NCI-H526 (cell line): ENCODE measurements at regions not wholly inside any gene's neighbourhood (a gene's known extent, or its start where the extent isn't known, plus 50 kb on each side); places are given as distances from the start of the nearest gene placed in this dataset.

Experiments used
- DNase-seq, 2 experiments: peaks; one replicate each; lab custom pipeline; 2025; lab: John Stamatoyannopoulos, UW

DNA sequence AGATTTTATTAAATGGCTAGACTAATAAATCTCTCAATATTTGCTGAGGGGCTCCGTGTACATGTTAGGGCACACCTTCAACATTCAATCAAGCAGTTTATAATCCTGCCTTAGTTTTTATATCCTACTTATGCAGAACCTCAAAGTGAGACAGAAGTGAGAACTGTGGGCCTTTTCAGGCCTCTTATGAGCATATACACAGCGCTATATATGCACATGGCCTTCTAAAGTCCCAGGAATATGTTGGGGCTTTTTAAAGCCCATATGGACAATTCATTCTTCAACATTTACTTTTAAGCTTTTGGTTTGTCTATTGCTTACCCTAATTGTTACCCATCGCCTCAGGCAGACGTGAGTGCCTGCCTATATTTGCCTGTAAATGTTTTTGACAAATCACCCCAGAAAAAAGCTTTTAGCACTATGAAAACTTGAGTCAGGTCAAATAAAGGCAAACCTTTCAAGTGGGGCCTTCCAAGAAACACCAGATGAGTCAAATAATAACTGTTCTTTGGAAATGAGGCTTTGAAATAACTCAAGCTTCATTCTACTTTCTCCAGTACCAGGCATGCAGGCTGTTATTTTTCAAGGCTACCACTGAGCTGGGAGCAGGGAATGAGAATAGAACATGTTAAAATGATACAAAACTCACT lies 58.2 kb downstream of the ESM1 start:
- no peak for DNase-seq

DNA sequence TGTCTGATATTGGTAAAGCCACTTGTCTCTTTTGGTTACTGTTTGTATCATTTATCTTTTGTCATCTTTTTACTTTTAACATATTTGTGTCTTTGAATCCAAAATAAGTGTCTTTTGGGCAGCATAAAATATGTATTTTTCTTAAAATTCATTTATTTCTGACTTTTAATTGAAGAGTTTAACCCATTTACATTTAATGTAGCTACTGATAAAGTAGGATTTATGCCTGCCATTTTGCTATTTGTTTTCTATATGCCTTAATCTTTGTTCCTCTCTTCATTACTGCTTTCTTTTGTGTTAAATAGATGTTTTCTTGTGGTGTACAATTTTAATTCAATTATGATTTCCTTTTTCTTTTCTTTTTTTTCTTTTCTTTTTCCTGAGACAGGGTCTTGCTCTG lies 60.9 kb downstream of the ESM1 start:
- DNase-seq, result no peak

- no peak for DNase-seq
Observed at GRCh38 chr5:54917323-54917722, 68.1 kb downstream of the ESM1 start.

DNA sequence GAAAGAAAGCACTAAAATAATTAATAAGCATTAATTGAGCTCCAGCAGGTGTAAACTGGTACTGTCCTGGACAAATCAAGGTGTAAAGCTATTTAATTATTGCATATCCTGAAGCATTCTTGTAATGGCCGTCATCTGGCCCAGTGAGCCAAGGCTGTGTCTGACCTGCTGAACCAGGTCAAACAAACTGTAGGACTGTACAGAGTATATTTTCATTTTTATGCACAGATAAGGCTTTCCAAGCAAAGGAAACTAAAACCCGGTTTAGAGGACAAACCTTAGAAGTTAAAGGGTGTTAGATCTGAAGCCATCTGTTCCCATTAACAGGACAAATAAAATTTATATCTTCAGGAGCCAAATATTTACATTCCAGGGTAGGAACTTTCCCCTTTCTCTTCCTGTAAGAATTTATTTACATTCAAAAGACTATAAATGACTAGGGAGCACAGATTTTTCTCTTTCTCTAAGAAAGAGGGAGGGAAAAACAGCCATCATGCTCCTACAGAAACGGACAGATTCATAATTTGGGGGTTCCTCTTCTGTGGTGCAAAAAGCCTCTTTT lies 69.8 kb downstream of the ESM1 start:
- DNase-seq, result no peak

- no peak for DNase-seq
Observed at GRCh38 chr5:54912021-54912420, 73.4 kb downstream of the ESM1 start.

GRCh38 chr5:54909911-54910870 lies 75.2 kb downstream of the ESM1 start:
- no peak for DNase-seq

GRCh38 chr5:54908774-54909525 lies 76.4 kb downstream of the ESM1 start:
- DNase-seq, result no peak

DNA sequence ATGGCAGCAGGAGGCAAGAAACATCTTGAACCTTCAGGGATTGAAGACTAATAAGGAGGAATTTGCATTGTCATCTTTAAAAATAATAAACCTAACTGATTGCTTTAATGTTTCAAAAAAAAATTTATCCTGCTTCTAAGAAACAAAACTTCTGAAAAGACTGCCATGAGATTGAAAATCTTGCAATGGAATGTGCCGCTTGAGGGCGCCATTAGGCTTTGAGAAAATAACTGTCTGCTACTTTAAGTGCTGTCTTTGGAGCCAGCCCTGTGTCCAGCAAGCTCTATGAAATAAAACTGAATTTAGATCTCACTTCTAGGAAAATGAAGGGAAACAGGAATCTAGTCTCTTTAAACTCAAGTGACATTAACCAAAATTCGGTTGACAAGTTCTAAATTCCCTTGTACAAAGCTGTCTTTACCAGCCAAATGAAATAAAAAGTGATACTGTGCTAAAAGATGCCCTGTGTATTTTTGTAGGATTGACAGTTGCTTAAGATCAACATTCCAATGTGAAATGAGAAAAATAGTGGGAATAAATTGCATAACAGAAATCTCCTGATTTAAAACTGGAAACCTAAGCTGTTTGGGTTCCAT lies 79.4 kb downstream of the ESM1 start:
- peak in 1 of 2 experiments; percentile 22 for DNase-seq

GRCh38 chr5:54905246-54905795 lies 80.1 kb downstream of the ESM1 start:
- no peak for DNase-seq

- DNase-seq, result no peak
Observed at GRCh38 chr5:54904425-54904824, 81.0 kb downstream of the ESM1 start.

- DNase-seq, result no peak
Observed at GRCh38 chr5:54902791-54903473, 82.5 kb downstream of the ESM1 start.

- no peak for DNase-seq
Observed at GRCh38 chr5:54900984-54901725, 84.2 kb downstream of the ESM1 start.

- no peak for DNase-seq
Observed at GRCh38 chr5:54897001-54897400, 88.4 kb downstream of the ESM1 start.

DNA sequence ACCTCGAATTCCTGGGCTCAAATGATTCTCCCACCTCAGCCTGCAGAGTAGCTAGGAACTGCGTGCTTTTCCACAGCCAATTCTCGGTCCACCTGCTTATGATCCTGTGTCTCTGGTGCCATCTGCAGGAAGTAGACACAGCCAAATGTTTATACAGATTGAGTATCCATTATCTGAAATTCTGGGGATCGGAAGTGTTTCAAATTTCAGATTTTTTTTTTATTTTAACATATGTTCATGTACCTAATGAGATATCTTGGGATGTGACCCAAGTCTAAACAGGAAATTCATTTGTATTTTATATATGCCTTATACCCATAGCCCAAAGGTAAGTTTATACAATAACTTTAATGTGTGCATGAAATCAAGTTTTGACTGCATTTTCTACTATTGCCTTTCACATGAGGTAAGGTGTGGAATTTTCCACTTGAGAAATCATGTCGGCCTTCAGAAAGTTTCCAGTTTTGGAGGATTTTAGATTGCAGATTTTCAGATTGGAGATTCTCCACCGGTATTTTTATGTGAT lies 89.5 kb downstream of the ESM1 start:
- DNase-seq, result no peak

GRCh38 chr5:54894957-54895815 lies 90.2 kb downstream of the ESM1 start:
- DNase-seq, result no peak

- no peak for DNase-seq
Observed at GRCh38 chr5:54889826-54890225, 95.6 kb downstream of the ESM1 start.

DNA sequence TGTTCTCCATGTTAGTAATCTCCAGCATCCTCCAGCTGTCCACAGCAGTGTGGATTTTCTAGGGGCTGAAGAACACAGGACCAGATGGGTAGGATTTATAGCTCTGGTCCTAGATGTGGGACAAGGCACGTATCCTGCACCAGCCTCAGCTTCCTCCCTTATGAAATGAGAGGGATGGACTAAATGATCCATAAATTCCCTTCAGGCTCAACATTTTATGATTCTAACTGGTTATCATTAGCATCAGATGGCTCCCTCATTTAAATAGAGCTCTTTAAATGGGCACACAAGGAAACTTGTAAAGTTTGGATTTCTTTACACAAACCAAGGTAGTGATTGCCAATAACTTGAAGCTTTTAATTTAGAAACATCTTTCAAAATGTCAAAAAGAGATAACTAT lies 97.7 kb downstream of the ESM1 start:
- DNase-seq, result no peak

GRCh38 chr5:54886866-54887265 lies 98.5 kb downstream of the ESM1 start:
- DNase-seq, result no peak

- no peak for DNase-seq
Observed at GRCh38 chr5:54885636-54886035, 99.8 kb downstream of the ESM1 start.
